ENCODE measurements at regions not wholly inside any gene's neighbourhood (a gene's known extent, or its start where the extent isn't known, plus 50 kb on each side); places are given as distances from the start of the nearest gene placed in this dataset.

GRCh38 chr2:10985901-10986535, 74.3 kb downstream of the KCNF1 start:
- no peak for DNase-seq

- DNase-seq = no peak
These were observed 75.7 kb downstream of the KCNF1 start for GRCh38 chr2:10987439-10987838.

GRCh38 chr2:10987861-10988260, 76.1 kb downstream of the KCNF1 start:
- no peak for DNase-seq

- no peak for DNase-seq
These were observed 77.4 kb downstream of the KCNF1 start for GRCh38 chr2:10989151-10989550.

- no peak for DNase-seq
These were observed 78.0 kb downstream of the KCNF1 start for GRCh38 chr2:10989782-10990181.

GRCh38 chr2:10990561-10991111, 78.9 kb downstream of the KCNF1 start:
- no peak for DNase-seq

- DNase-seq = no peak
These were observed 80.5 kb downstream of the KCNF1 start for GRCh38 chr2:10992023-10992791.

GRCh38 chr2:10993001-10993481, 81.3 kb downstream of the KCNF1 start:
- DNase-seq = no peak

- no peak for DNase-seq
These were observed 83.7 kb downstream of the KCNF1 start for GRCh38 chr2:10995366-10995970.

GRCh38 chr2:11004199-11004598, 92.5 kb downstream of the KCNF1 start:
- no peak for DNase-seq

- no peak for DNase-seq
These were observed 93.3 kb downstream of the KCNF1 start for GRCh38 chr2:11005032-11005431.

- no peak for DNase-seq
These were observed 94.5 kb downstream of the KCNF1 start for GRCh38 chr2:11006191-11006590.

- DNase-seq = no peak
These were observed 95.9 kb downstream of the KCNF1 start for GRCh38 chr2:11007331-11008264.

GRCh38 chr2:11008773-11009172, 97.0 kb downstream of the KCNF1 start:
- no peak for DNase-seq

- DNase-seq = no peak
These were observed 97.4 kb downstream of the KCNF1 start for GRCh38 chr2:11009176-11009575.

GRCh38 chr2:11009891-11010290, 98.2 kb downstream of the KCNF1 start:
- DNase-seq = no peak

GRCh38 chr2:11011359-11011758, 99.6 kb downstream of the KCNF1 start:
- no peak for DNase-seq

- no peak for DNase-seq
These were observed 100.5 kb downstream of the KCNF1 start for GRCh38 chr2:11012131-11012693.

- DNase-seq = no peak
These were observed 101.5 kb downstream of the KCNF1 start for GRCh38 chr2:11013196-11013595.

- DNase-seq = no peak
These were observed 102.3 kb downstream of the KCNF1 start for GRCh38 chr2:11014026-11014425.

- no peak for DNase-seq
These were observed 105.1 kb downstream of the KCNF1 start for GRCh38 chr2:11016735-11017388.

GRCh38 chr2:11017921-11018320, 106.2 kb downstream of the KCNF1 start:
- no peak for DNase-seq
